ENCODE measurements at regions not wholly inside any gene's neighbourhood (a gene's known extent, or its start where the extent isn't known, plus 50 kb on each side); places are given as distances from the start of the nearest gene placed in this dataset.
A peak's percentile ranks its signal among the peaks of the same experiment; 100 is the strongest.

GRCh38 chrX:13487731-13488505, 81.5 kb upstream of the EGFL6 start:
- Histone ChIP-seq H3K4me3 (replicated peaks in 1 of 2; ENCODE audit: low read depth in 1 of 2, low read length in 2 of 2) (no peak overlapping the region), H3K36me3 (ENCODE audit: control insufficient read depth in 1 of 2, insufficient read depth in 2 of 2, low read length in 2 of 2) (no peaks in the 10 kb centered on the region), H2AFZ (ENCODE audit: low read depth, low read length, poor library complexity, severe bottlenecking) (peak overlapping the region; percentile 56), H3K4me2 (ENCODE audit: low read length) (no peak overlapping the region), H3K79me2 (ENCODE audit: insufficient read depth, low read length) (no peaks in the 10 kb centered on the region), H3K9me2 (ENCODE audit: insufficient read depth) (no peaks in the 10 kb centered on the region), H3K27ac (ENCODE audit: low read depth, low read length) (no peak overlapping the region), H3K9me3 (ENCODE audit: control insufficient read depth in 1 of 2, insufficient read depth in 1 of 2, low read depth in 1 of 2, low read length in 2 of 2) (no peaks in the 10 kb centered on the region), H3K9ac (ENCODE audit: low read length) (no peak overlapping the region), H3K27me3 (ENCODE audit: insufficient read depth, low read length) (no peaks in the 10 kb centered on the region), H4K20me1 (ENCODE audit: insufficient read depth) (no peaks in the 10 kb centered on the region), H3K4me1 (ENCODE audit: control insufficient read depth in 1 of 2, insufficient read depth in 2 of 2, low read length in 2 of 2) (peaks cover 3 to 26% of the 10 kb centered on the region in 2 experiments; a peak in 3 of 4 replicates)
- ChIA-PET POLR2A (interaction anchor here (1.0 to 1.2 kb wide), 2 partner anchors 510 to 541 kb away, joined by 4 to 7 read pairs; no protein-coding TSS in a partner anchor), RAD21 (ENCODE audit: low non-redundant PET in 1 of 2, low total read pairs in 2 of 2, uncharacterized antibody in 2 of 2, unreplicated experiment in 2 of 2) (interaction anchor here (0.6 to 1.6 kb wide), 5 partner anchors 78 to 587 kb away, joined by 3 to 9 read pairs (median 3); no protein-coding TSS in a partner anchor), CTCF (interaction anchor here (0.6 to 1.8 kb wide), 6 partner anchors 531 to 1663 kb away, joined by 3 to 42 read pairs (median 5); no protein-coding TSS in a partner anchor)
- peak; percentile 82 for ATAC-seq
- intact Hi-C loops (cut with micrococcal nuclease), result loop anchor here (1.0 to 10.0 kb wide), 3 partner anchors 513 to 587 kb away; partner anchors contain the start of gene TMSB4X
- BruUV-seq (replicated peaks), result no TSS peak
- TF ChIP-seq CBX3 (IDR thresholded peaks at IDR 0.05; ENCODE audit: low read depth) (peak; percentile 37; the same call in 1 of the 2 replicates), EGR1 (IDR thresholded peaks at IDR 0.05; ENCODE audit: low read depth) (no peak), RAD21 (IDR thresholded peaks at IDR 0.05; ENCODE audit: low read depth) (peak; percentile 91), ZFX (IDR thresholded peaks at IDR 0.05) (no peak), ZNF274 (IDR thresholded peaks at IDR 0.05; ENCODE audit: low read depth, low read length) (no peak), REST (IDR thresholded peaks at IDR 0.05; ENCODE audit: low read depth) (no peak), CTCF (IDR thresholded peaks at IDR 0.05 in 2 of 3, conservative IDR thresholded peaks at IDR 0.05 in 1 of 3; ENCODE audit: borderline replicate concordance in 1 of 3, insufficient read depth in 1 of 3, low read depth in 2 of 3, low read length in 2 of 3) (peak; percentile 37 to 87 (median 49); a peak in 4 of 6 replicates), POLR2A (IDR thresholded peaks at IDR 0.05; ENCODE audit: borderline replicate concordance, extremely low read depth, insufficient read depth, insufficient read length) (no peak), YY1 (IDR thresholded peaks at IDR 0.05; ENCODE audit: extremely low read depth, insufficient replicate concordance, low read depth, low read length) (no peak), ELF1 (IDR thresholded peaks at IDR 0.05; ENCODE audit: borderline replicate concordance, low read depth) (no peak), CEBPB (IDR thresholded peaks at IDR 0.05; ENCODE audit: low read depth) (peak; percentile 11; the same call in 1 of the 2 replicates), JUND (IDR thresholded peaks at IDR 0.05) (no peak), EZH2phosphoT487 (IDR thresholded peaks at IDR 0.05; ENCODE audit: borderline replicate concordance) (no peak), SRF (IDR thresholded peaks at IDR 0.05; ENCODE audit: low read depth) (no peak)
- peak; percentile 56 for DNase-seq (ENCODE audit: low read depth, low spot score)
